GM12878 (cell line): ENCODE measurements at regions not wholly inside any gene's neighbourhood (a gene's known extent, or its start where the extent isn't known, plus 50 kb on each side); places are given as distances from the start of the nearest gene placed in this dataset.

Experiments used
- ATAC-seq: fragments of 200-7000 bp; cut with Tn5 transposase; 3 replicates; pipeline ENCODE4 v1.9.1; 2020; ENCODE audit warnings: mild to moderate bottlenecking, moderate library complexity
- BruUV-seq: library from RNA; stranded (reverse); fragments of 400-500 nt; replicated peaks from 2 replicates; lab custom pipeline; 2021; lab: Mats Ljungman, UMichigan
- CTCF ChIA-PET: fragments of 300-600 bp; sonication (Branson Sonifier 250); formaldehyde crosslinking; extraction: SDS; loops from one replicate; lab custom pipeline; 2021; ENCODE audit warnings: inconsistent platforms; lab: Yijun Ruan, JAX
- POLR2A ChIA-PET: fragments of 350-600 bp; formaldehyde crosslinking; extraction: SDS; loops from one replicate; lab custom pipeline; 2021; ENCODE audit warnings: inconsistent platforms; lab: Charles Lee
- RAD21 ChIA-PET: fragments of 300-600 bp; sonication (Branson Sonifier 250); formaldehyde crosslinking; loops from one replicate; lab custom pipeline; 2023; ENCODE audit warnings: antibody characterized with exemption; ENCODE audit not compliant: unreplicated experiment; lab: Charles Lee
- SMC1A ChIA-PET: fragments of 300-600 bp; sonication (Branson Sonifier 250); formaldehyde crosslinking; loops from one replicate; lab custom pipeline; 2023; ENCODE audit not compliant: unreplicated experiment, uncharacterized antibody; lab: Charles Lee
- DNase-seq: peaks from one replicate; pipeline ENCODE4 v3.0.0-alpha.2; 2011; ENCODE audit warnings: low read depth, low spot score
- FAIRE-seq: peaks from 3 replicates; lab custom pipeline; 2011; peaks lifted over from hg19 to GRCh38; lab: Jason Lieb, UNC
- H2AFZ ChIP-seq: 2 replicates; pipeline ENCODE4 v1.6.0; 2011; ENCODE audit warnings: low read depth, low read length, control low read depth; ENCODE audit not compliant: control insufficient read depth
- H3K27ac ChIP-seq: 2 replicates; pipeline ENCODE4 v1.5.1; 2011; ENCODE audit warnings: control low read depth; ENCODE audit not compliant: control insufficient read depth, insufficient read depth
- H3K27me3 ChIP-seq, 2 experiments: replicated peaks in 1 of 2; 2 replicates each; pipeline versions ENCODE4 v1.6.0 to v1.6.1; 2011; ENCODE audit warnings: low read length in 1 of 2; ENCODE audit not compliant: control insufficient read depth in 2 of 2, insufficient read depth in 2 of 2
- H3K36me3 ChIP-seq, 2 experiments: 2 replicates each; pipeline ENCODE4 v1.5.1; 2011; ENCODE audit warnings: low read length in 1 of 2; ENCODE audit not compliant: control insufficient read depth in 2 of 2, insufficient read depth in 2 of 2
- H3K4me1 ChIP-seq: 2 replicates; pipeline ENCODE4 v1.6.1; 2011; ENCODE audit warnings: mild to moderate bottlenecking, low read length, moderate library complexity, mixed read lengths; ENCODE audit not compliant: control insufficient read depth, insufficient read depth
- H3K4me2 ChIP-seq: 2 replicates; pipeline ENCODE4 v1.6.0; 2011; ENCODE audit warnings: control low read depth; ENCODE audit not compliant: control insufficient read depth, insufficient read depth
- H3K4me3 ChIP-seq: fragments of 200-600 bp; sonication (generic); 2 replicates; pipeline ENCODE4 v1.5.1; 2016
- H3K79me2 ChIP-seq: 2 replicates; pipeline ENCODE4 v1.6.0; 2011; ENCODE audit warnings: low read length; ENCODE audit not compliant: control insufficient read depth, insufficient read depth
- H3K9ac ChIP-seq: 2 replicates; pipeline ENCODE4 v1.8.0; 2011; ENCODE audit warnings: low read length, control low read depth, mixed read lengths; ENCODE audit not compliant: control insufficient read depth, insufficient read depth
- H3K9me3 ChIP-seq: replicated peaks from 3 replicates; pipeline ENCODE4 v1.5.1; 2011; ENCODE audit warnings: mild to moderate bottlenecking, low read length; ENCODE audit not compliant: control insufficient read depth, insufficient read depth
- H4K20me1 ChIP-seq: 2 replicates; pipeline ENCODE4 v1.6.0; 2011; ENCODE audit not compliant: control insufficient read depth, insufficient read depth
- BCL3 ChIP-seq: IDR thresholded peaks from 2 replicates; pipeline ENCODE4 v1.6.1; 2011; ENCODE audit warnings: borderline replicate concordance, low read depth, mild to moderate bottlenecking, moderate library complexity, low read length; ENCODE audit not compliant: insufficient read depth, poor library complexity, severe bottlenecking
- DPF2 ChIP-seq: fragments of 450-650 bp; IDR thresholded peaks from 2 replicates; pipeline ENCODE4 v1.6.1; 2017; ENCODE audit warnings: mild to moderate bottlenecking
- EP300 ChIP-seq, 2 experiments: fragments of 150-350 bp in 1 of 2; IDR thresholded peaks; 2 replicates each; pipeline ENCODE4 v1.6.1; 2011 to 2012; ENCODE audit warnings: low read depth in 2 of 2, low read length in 2 of 2, borderline replicate concordance in 1 of 2, improper control_type of control experiment in 1 of 2, inconsistent platforms in 1 of 2; ENCODE audit not compliant: control insufficient read depth in 1 of 2
- MTA2 ChIP-seq: fragments of 450-650 bp; IDR thresholded peaks from 2 replicates; pipeline ENCODE4 v1.6.1; 2016; ENCODE audit warnings: low read depth, mild to moderate bottlenecking, moderate library complexity
- NFYA ChIP-seq: IDR thresholded peaks from 2 replicates; pipeline ENCODE4 v1.6.1; 2011; ENCODE audit warnings: low read depth, mild to moderate bottlenecking, low read length, improper control_type of control experiment, borderline replicate concordance
- PAX8 ChIP-seq: fragments of 450-650 bp; IDR thresholded peaks from 2 replicates; pipeline ENCODE4 v1.6.1; 2017; ENCODE audit warnings: mild to moderate bottlenecking, moderate library complexity
- PKNOX1 ChIP-seq: fragments of 450-650 bp; IDR thresholded peaks from 2 replicates; pipeline ENCODE4 v1.6.1; 2016; ENCODE audit warnings: mild to moderate bottlenecking
- RELB ChIP-seq: fragments of 450-650 bp; IDR thresholded peaks from 2 replicates; pipeline ENCODE4 v1.6.1; 2017; ENCODE audit warnings: low read depth, mild to moderate bottlenecking, moderate library complexity
- RUNX3 ChIP-seq: IDR thresholded peaks from 2 replicates; pipeline ENCODE4 v1.6.1; 2012; ENCODE audit warnings: low read length, inconsistent platforms
- SUPT20H ChIP-seq: IDR thresholded peaks from 2 replicates; pipeline ENCODE4 v1.6.1; 2011; ENCODE audit warnings: low read depth, mild to moderate bottlenecking, low read length, moderate library complexity, borderline replicate concordance; ENCODE audit not compliant: control insufficient read depth
- WGBS: methylation state at CpG from one replicate; pipeline ENCODE4 v1.1.6; 2016; ENCODE audit warnings: low lambda C conversion rate; ENCODE audit not compliant: insufficient replicate concordance, insufficient coverage; ENCODE audit errors: missing lambda C conversion rate; 5-methylcytosine and 5-hydroxymethylcytosine counted together
- in situ Hi-C: fragments of 300-500 bp; cut with MboI; formaldehyde crosslinking; loops from 9 replicates; pipeline ENCODE4 v1.14.3; 2018; ENCODE audit warnings: mixed read lengths
- intact Hi-C: fragments of 100-400 bp; cut with micrococcal nuclease; formaldehyde crosslinking; loops from one replicate; pipeline ENCODE4 v1.14.2; 2022; ENCODE audit not compliant: unreplicated experiment
- TF ChIP-seq, protein P1 (sequence below): IDR thresholded peaks from 2 replicates; pipeline ENCODE4 v1.6.1; 2011; ENCODE audit warnings: mild to moderate bottlenecking, low read depth, low read length, moderate library complexity; ENCODE audit not compliant: insufficient replicate concordance

DNA sequence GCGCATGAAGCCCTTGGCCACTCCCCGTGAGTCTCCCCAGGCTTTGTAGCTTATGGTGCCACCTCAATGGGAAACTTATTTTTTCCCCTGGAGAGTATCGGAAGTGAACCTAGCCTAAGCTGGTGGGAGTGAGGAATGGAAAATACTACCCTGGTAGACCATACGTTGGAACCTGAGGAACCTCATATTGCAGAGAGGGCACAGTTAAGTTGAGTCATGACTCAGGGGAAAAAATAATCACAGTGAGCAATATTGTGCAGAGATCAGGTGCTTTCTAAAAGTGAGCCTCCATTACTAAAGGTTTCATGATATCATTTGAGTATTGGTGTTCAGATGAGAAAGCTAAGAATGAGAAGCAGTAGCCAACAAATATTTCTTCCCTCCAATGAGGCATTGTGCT lies 360.5 kb upstream of the NT5C1B start:
- H3K36me3 ChIP-seq: no peaks in the 10 kb centered on the region
- no peaks in the 10 kb centered on the region for H3K79me2 ChIP-seq
- RAD21 ChIA-PET: no interaction called here
- H3K9ac ChIP-seq: no peak overlapping the region
- H3K27ac ChIP-seq: no peak overlapping the region
- SMC1A ChIA-PET: no interaction called here
- H4K20me1 ChIP-seq: no peaks in the 10 kb centered on the region
- H3K4me3 ChIP-seq: no peak overlapping the region
- ATAC-seq (no peak), FAIRE-seq (no peak), DNase-seq (no peak)
- WGBS: 67% methylated on average over 4 of the region's 4 CpGs
- no peaks in the 10 kb centered on the region for H3K4me1 ChIP-seq
- H3K27me3 ChIP-seq: no peaks in the 10 kb centered on the region
- H2AFZ ChIP-seq: no peak overlapping the region
- POLR2A ChIA-PET: no interaction called here
- intact Hi-C loops: no loop called here
- no peaks in the 10 kb centered on the region for H3K9me3 ChIP-seq
- no peak for TF ChIP-seq MTA2
- peak; percentile 13 for TF ChIP-seq BCL3
- BruUV-seq: no TSS peak
- CTCF ChIA-PET: no interaction called here
- no peak overlapping the region for H3K4me2 ChIP-seq
- in situ Hi-C loops: no loop called here

- WGBS: 0% methylated on average over 2 of the region's 2 CpGs
- SMC1A ChIA-PET: no interaction called here
- CTCF ChIA-PET: no interaction called here
- RAD21 ChIA-PET: no interaction called here
- POLR2A ChIA-PET: no interaction called here
- DNase-seq: peak; percentile 17
- no peak overlapping the region for H3K4me3 ChIP-seq
- H3K9ac ChIP-seq: no peak overlapping the region
- no peaks in the 10 kb centered on the region for H3K79me2 ChIP-seq
- no TSS peak for BruUV-seq
- in situ Hi-C loops: no loop called here
- no peak overlapping the region for H3K27ac ChIP-seq
- no peaks in the 10 kb centered on the region for H4K20me1 ChIP-seq
- peaks cover 10% of the 10 kb centered on the region for H3K4me1 ChIP-seq
- H2AFZ ChIP-seq: no peak overlapping the region
- intact Hi-C loops: loop anchor here (5.0 kb wide), 1 partner anchor 107 kb away; no protein-coding TSS in a partner anchor
- H3K4me2 ChIP-seq: peak overlapping the region; percentile 25; the same call in 1 of the 2 replicates
- peak; percentile 95 for ATAC-seq
- no peaks in the 10 kb centered on the region for H3K27me3 ChIP-seq
- no peaks in the 10 kb centered on the region for H3K36me3 ChIP-seq
- peak; percentile 23 for FAIRE-seq
- no peaks in the 10 kb centered on the region for H3K9me3 ChIP-seq
- TF ChIP-seq DPF2 (peak; percentile 49; the same call in 1 of the 2 replicates), SUPT20H (no peak), NFYA (no peak), RUNX3 (peak; percentile 28; the same call in 1 of the 2 replicates), RELB (0 out of 2 replicates have a peak, but pooled peaks have one; percentile 14), PKNOX1 (peak; percentile 92), MTA2 (peak; percentile 89), PAX8 (no peak), EP300 (IDR thresholded peaks at IDR 0.05; ENCODE audit: borderline replicate concordance in 1 of 2, control insufficient read depth in 1 of 2, low read depth in 2 of 2, low read length in 2 of 2) (peak in 1 of 2 experiments; percentile 65; a peak in 2 of 4 replicates)
- TF ChIP-seq, protein P1, sequence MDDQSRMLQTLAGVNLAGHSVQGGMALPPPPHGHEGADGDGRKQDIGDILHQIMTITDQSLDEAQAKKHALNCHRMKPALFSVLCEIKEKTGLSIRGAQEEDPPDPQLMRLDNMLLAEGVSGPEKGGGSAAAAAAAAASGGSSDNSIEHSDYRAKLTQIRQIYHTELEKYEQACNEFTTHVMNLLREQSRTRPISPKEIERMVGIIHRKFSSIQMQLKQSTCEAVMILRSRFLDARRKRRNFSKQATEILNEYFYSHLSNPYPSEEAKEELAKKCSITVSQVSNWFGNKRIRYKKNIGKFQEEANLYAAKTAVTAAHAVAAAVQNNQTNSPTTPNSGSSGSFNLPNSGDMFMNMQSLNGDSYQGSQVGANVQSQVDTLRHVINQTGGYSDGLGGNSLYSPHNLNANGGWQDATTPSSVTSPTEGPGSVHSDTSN: peak; percentile 61
Observed at GRCh38 chr2:18940184-18940583, 350.8 kb upstream of the NT5C1B start.
